ENCODE measurements at regions not wholly inside any gene's neighbourhood (a gene's known extent, or its start where the extent isn't known, plus 50 kb on each side); places are given as distances from the start of the nearest gene placed in this dataset.

- DNase-seq (ENCODE audit: low read depth, low spot score): no peak
These were observed 130.8 kb upstream of the PRR20G start for GRCh38 chr3:127418560-127419147.

GRCh38 chr3:127417709-127418559, 130.1 kb upstream of the PRR20G start:
- DNase-seq (ENCODE audit: low read depth, low spot score): no peak

DNA sequence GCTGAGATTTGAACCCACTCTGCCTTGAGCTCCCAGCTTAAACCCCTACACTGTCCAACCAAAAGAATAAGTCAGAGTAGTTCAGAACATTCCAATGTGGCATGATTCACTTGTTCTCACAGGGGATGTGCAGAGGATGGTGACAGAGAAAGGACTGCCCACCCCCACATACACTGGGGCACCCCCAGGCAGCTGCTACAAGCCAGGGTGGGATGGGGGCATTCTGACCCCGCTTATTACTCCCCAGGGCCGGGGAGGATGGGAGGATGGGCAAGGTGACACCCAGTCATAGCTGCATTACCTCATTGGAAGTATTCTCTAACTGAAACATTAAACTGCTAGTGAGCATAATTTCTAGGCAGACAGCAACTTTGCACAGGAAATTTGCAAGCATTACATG, 126.0 kb upstream of the PRR20G start:
- DNase-seq (ENCODE audit: low read depth, low spot score): no peak

DNA sequence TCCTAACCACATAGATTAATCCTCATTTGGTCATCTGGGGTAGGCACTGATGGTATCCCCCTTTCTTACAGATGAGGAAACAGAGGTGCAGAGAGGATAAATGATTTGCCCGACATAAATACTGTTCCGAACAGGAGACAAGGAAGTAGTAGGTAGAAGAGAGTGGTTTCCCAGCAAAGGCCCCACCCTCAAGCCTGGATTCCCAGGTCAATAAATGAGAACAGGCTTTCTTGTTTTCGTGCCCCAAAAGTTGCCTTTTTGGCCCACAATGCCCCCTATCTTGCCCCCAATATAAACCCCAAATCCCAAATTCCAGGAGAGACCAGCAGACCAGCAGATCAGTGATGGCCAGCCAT, 125.5 kb upstream of the PRR20G start:
- DNase-seq (ENCODE audit: low read depth, low spot score): no peak

DNA sequence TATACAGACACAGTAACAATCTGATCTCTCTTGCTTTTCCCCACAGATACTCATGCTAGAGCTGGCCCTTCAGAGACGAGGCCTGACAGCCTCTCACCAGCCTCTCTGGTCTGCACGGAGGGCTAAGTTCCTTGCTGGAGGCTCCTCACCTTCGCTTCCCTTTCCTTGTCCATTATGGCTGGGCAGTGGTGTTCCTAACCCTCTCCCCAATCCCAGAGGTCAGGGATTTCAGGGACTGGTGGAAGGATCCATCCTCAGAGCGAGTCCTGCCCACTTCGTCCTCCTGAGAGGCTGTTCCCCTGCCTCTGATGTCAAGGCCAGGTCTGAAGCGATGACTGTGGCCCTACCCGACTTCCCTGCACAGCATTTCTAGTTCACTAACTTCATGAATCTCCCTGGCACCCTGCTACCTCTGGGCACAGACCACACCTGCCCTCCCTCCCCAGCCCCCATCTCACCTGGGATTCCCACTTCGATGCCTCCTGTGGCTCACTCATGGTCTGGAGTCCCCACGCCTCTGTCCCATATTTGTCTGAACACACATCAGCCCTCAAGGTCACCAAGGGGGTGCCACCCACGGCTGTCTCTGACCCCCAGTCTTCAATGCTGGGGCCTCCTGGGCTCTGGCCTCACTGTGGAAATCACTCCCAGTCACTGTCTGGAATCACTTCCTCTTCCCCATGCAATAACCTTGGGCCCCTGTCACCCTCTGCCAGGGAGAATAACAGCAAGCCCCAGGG, 124.9 kb upstream of the PRR20G start:
- DNase-seq (ENCODE audit: low read depth, low spot score): peak; percentile 2

DNA sequence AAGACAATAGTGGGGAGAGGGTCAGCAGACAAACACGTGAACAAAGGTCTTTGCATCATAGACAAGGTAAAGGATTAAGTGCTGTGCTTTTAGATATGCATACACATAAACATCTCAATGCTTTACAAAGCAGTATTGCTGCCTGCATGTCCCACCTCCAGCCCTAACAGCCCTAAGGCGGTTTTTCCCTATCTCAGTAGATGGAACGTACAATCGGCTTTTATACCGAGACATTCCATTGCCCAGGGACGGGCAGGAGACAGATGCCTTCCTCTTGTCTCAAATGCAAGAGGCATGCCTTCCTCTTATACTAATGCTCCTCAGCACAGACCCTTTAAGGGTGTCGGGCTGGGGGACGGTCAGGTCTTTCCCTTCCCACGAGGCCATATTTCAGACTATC, 124.0 kb upstream of the PRR20G start:
- DNase-seq (ENCODE audit: low read depth, low spot score): peak; percentile 54

DNA sequence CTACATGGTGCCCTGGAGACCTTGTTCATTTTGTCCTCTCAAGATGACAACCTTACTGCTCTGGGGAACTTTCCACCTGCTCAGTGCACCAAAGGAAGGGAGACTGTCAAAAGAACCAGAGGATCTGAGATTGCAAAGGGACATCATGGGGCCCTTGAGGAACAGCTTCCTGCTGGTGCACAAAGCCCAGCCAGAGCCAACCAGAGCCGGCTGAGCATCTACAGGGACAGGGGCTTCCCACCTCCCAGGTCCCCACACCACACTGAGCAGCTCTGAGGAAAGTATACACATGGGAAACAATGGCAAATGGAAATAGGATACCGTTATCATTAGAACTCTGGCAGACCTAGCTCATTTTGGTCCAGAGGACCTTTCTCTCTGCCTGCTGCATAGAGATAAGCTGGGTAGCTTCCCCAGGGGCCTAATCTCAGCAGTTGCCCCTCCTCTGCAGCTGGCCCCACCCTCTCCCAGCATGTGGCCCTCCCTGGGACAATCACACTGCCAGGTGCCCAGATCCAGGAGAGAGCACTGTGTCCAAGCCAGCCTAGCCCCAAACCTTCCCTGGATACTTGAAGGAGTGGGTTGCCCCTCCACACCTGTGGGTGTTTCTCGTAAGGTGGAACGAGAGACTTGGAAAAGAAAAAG, 123.4 kb upstream of the PRR20G start:
- DNase-seq (ENCODE audit: low read depth, low spot score): peak; percentile 77

- DNase-seq (ENCODE audit: low read depth, low spot score): no peak
These were observed 122.8 kb upstream of the PRR20G start for GRCh38 chr3:127410678-127411077.

- no peak for DNase-seq (ENCODE audit: low read depth, low spot score)
These were observed 122.3 kb upstream of the PRR20G start for GRCh38 chr3:127410137-127410488.

GRCh38 chr3:127409421-127410136, 121.7 kb upstream of the PRR20G start:
- peak; percentile 2 for DNase-seq (ENCODE audit: low read depth, low spot score)

GRCh38 chr3:127408684-127409420, 121.0 kb upstream of the PRR20G start:
- peak; percentile 14 for DNase-seq (ENCODE audit: low read depth, low spot score)

- DNase-seq (ENCODE audit: low read depth, low spot score): no peak
These were observed 120.3 kb upstream of the PRR20G start for GRCh38 chr3:127408022-127408683.

DNA sequence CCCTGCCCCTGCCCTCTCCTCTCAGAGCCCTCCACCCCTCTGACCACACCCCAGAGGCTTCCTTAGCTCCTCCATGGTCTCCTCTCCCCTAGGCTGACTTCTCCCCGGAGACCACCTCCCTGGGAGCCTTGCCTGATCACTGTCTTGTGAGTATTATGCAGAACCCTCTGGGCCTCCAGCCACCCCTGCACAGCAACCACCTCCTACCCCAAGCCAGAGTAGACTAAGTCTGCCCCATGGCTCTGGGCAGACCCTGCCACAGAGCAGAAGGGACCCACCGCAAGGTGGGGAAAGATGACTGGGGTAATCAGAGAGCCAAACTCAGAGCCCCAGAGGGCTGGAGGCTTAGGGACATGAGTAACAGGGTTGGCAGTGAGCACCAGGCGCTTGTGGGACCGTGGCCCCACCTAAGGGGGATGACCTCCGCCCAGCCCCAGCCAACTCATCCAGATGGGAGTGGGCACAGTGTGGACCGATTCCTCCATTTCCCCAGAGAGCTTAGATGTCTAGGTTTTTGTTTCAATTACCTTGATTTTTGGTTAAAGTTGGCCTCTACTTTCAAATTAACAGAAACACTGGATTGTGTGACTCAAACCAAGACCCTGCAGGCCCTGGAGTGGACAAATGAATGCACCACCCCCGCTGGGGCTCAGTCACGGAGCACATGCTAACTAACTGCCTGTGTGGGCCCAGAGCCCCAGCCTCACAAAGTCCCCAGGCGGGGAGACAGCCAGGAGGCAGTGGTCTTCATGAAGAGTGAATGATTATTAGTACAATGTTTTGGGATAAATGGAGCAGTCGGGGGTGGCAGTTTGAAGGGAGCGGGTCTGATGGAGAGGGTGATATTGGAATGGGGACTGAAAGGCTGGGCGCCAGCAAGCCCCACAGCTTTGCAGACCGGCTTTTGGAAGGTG, 119.4 kb upstream of the PRR20G start:
- no peak for DNase-seq (ENCODE audit: low read depth, low spot score)

- peak; percentile 67 for DNase-seq (ENCODE audit: low read depth, low spot score)
These were observed 118.6 kb upstream of the PRR20G start for GRCh38 chr3:127406309-127407025.

DNA sequence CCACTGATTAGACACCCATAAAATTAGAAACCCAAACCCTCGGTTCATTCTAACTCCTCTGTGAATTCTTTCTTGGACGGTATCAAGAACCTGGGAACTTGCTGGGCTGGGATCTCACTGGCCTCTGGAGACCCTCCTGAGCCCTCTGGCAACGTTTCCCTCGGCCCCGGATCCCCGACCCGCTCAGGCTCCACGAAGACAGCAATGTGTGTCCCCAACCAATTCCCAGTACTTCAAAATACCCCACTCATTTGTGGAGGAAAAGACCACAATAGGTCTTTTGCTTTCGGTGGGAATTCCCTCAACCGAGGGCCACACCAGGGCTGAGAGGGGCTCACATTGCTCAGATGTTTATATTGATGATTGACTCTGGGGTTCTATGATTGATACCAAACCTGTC, 117.9 kb upstream of the PRR20G start:
- DNase-seq (ENCODE audit: low read depth, low spot score): no peak

GRCh38 chr3:127405010-127405598, 117.3 kb upstream of the PRR20G start:
- peak; percentile 58 for DNase-seq (ENCODE audit: low read depth, low spot score)

GRCh38 chr3:127404221-127405009, 116.6 kb upstream of the PRR20G start:
- no peak for DNase-seq (ENCODE audit: low read depth, low spot score)
